SH-SY5Y (cell line): ENCODE measurements at regions not wholly inside any gene's neighbourhood (a gene's known extent, or its start where the extent isn't known, plus 50 kb on each side); places are given as distances from the start of the nearest gene placed in this dataset.

Source experiments
- GATA2 ChIP-seq: IDR thresholded peaks from 2 replicates; pipeline ENCODE4 v1.6.1; 2011; ENCODE audit warnings: mild to moderate bottlenecking, low read depth, low read length
- GATA3 ChIP-seq: IDR thresholded peaks from 2 replicates; pipeline ENCODE4 v1.6.1; 2011; ENCODE audit warnings: low read depth, mild to moderate bottlenecking, low read length, moderate library complexity

DNA sequence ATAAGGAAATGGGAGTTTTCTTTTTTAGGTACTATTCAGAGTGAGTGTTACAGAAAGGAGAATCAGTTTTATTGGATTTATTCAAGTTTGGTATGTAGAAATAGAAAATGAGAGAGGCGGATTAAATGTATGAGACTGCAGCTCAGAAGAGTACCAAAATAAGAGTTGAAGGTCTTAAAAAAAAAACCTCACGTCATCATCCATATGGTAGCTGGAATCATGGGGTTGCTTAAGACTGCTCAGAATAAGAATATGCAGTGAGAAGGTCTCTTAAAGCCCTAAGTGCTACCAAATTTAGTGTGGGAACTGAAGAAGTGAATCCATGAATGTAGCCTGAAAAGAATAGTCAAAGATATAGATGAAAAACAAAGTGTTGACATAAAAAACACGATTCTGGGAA is 825.5 kb upstream of the SEL1L start:
- TF ChIP-seq GATA3 (no peak), GATA2 (no peak)
